ENCODE measurements at regions not wholly inside any gene's neighbourhood (a gene's known extent, or its start where the extent isn't known, plus 50 kb on each side); places are given as distances from the start of the nearest gene placed in this dataset.

- no peak for TF ChIP-seq SUZ12 (IDR thresholded peaks at IDR 0.05)
- no peak for TF ChIP-seq ZNF384 (IDR thresholded peaks at IDR 0.05)
- no peak for TF ChIP-seq FOXM1 (IDR thresholded peaks at IDR 0.05; ENCODE audit: borderline replicate concordance)
- no peak for TF ChIP-seq SP1 (IDR thresholded peaks at IDR 0.05)
- TF ChIP-seq ELF4 (IDR thresholded peaks at IDR 0.05), result no peak
- TF ChIP-seq CTBP1 (IDR thresholded peaks at IDR 0.05; ENCODE audit: borderline replicate concordance), result no peak
- TF ChIP-seq FOXK2 (IDR thresholded peaks at IDR 0.05), result no peak
- no peak for TF ChIP-seq HDGF (IDR thresholded peaks at IDR 0.05; ENCODE audit: borderline replicate concordance)
- no peak for TF ChIP-seq LEF1 (IDR thresholded peaks at IDR 0.05; ENCODE audit: borderline replicate concordance)
- no peak for TF ChIP-seq L3MBTL2 (conservative IDR thresholded peaks at IDR 0.05)
These were observed 58.8 kb downstream of the BOD1L2 start for GRCh38 chr18:57205641-57206040.

Measured in HEK293T (cell line).